ENCODE measurements at regions not wholly inside any gene's neighbourhood (a gene's known extent, or its start where the extent isn't known, plus 50 kb on each side); places are given as distances from the start of the nearest gene placed in this dataset.
A peak's percentile ranks its signal among the peaks of the same experiment; 100 is the strongest.
"Not testable (repeated sequence)": the region's sequence is repeated elsewhere in the genome, so short reads cannot be mapped to it uniquely, and the experiment has no call there.

DNA sequence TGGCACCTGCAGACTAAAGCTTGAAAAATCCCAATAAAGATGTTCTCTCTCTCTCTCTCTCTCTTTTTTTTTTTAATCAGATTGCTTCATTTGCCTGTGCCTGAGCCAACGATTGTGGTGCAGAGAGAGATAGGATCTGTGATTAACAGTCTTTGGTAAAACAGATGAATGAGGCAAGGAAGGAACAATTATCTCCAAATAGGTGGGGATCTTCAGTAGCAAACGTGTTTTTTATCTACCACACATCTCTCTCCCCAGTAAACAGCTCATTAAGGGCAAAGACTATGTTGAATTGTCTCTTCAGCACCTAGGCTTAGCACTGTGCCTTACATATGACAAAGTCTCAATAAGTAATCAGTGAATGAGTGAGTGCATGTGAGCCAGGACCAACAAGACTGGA, 96.3 kb downstream of the SMIM20 start:
- no peak for DNase-seq (ENCODE audit: low spot score in 2 of 2)
- Mint-ChIP-seq H3K4me1 (peaks cover 11% of the 10 kb centered on the region), H3K36me3 (no peaks in the 10 kb centered on the region), H3K27ac (no peak overlapping the region), H3K9me3 (peaks cover 5% of the 10 kb centered on the region), H3K4me3 (no peak overlapping the region)
- ATAC-seq, result no peak

DNA sequence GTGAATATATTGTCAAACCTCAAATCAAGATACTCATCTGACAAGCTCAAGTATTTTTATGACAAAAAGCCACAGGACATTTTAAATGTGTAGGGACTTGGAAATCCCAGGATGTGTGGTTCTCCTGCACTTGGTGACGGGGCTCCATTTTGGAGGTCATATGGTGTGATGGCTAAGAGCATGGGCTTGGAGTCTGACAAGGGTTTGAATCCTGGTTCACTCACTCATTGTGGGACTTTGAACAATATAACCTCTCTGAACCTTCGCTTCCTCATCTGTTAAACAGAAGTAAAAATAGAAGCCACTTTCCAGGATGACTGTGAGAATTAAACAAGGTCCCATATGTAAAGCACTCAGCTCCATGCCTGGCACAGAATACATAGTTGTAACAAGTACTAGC, 99.6 kb downstream of the SMIM20 start:
- DNase-seq (ENCODE audit: low spot score in 2 of 2) (no peak), ATAC-seq (no peak)
- Mint-ChIP-seq H3K36me3 (no peaks in the 10 kb centered on the region), H3K4me3 (no peak overlapping the region), H3K4me1 (peaks cover 11% of the 10 kb centered on the region), H3K27ac (no peak overlapping the region), H3K9me3 (peaks cover 3% of the 10 kb centered on the region)

- Mint-ChIP-seq H3K4me3 (no peak overlapping the region), H3K9me3 (no peaks in the 10 kb centered on the region), H3K27ac (no peak overlapping the region), H3K4me1 (peaks cover 19% of the 10 kb centered on the region), H3K36me3 (no peaks in the 10 kb centered on the region)
- no peak for ATAC-seq
- no peak for DNase-seq (ENCODE audit: low spot score in 2 of 2)
Observed at GRCh38 chr4:26015133-26015651, 101.2 kb downstream of the SMIM20 start.

DNA sequence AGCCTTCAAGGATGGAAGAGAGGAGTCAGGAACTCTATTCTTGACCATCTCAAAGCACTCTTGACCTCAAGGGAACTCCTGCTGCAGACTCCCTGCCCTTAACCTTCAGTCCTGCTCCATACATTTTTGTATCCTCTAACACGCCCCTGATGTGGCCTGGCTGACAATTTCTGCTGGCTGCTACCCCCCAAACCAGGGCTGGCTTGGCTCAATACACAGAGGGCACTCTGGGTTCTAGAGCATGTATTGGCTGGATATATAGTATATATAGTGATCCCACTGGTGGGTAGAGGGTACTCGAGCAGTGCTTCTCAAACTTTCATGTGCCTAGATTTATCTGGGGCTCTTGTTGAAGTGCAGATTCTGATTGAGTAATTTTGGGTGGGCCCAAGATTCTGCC, 101.9 kb downstream of the SMIM20 start:
- Mint-ChIP-seq H3K27ac (no peak overlapping the region), H3K36me3 (no peaks in the 10 kb centered on the region), H3K9me3 (no peaks in the 10 kb centered on the region), H3K4me1 (peaks cover 25% of the 10 kb centered on the region), H3K4me3 (no peak overlapping the region)
- ATAC-seq, result no peak
- DNase-seq (ENCODE audit: low spot score in 2 of 2), result no peak

- DNase-seq (ENCODE audit: low spot score in 2 of 2) (no peak), ATAC-seq (no peak)
- H3K4me1 Mint-ChIP-seq, result peaks cover 34% of the 10 kb centered on the region
- H3K36me3 Mint-ChIP-seq, result no peaks in the 10 kb centered on the region
- H3K4me3 Mint-ChIP-seq, result no peak overlapping the region
- H3K27ac Mint-ChIP-seq, result no peak overlapping the region
- no peaks in the 10 kb centered on the region for H3K9me3 Mint-ChIP-seq
Observed at GRCh38 chr4:26017531-26017930, 103.5 kb downstream of the SMIM20 start.

DNA sequence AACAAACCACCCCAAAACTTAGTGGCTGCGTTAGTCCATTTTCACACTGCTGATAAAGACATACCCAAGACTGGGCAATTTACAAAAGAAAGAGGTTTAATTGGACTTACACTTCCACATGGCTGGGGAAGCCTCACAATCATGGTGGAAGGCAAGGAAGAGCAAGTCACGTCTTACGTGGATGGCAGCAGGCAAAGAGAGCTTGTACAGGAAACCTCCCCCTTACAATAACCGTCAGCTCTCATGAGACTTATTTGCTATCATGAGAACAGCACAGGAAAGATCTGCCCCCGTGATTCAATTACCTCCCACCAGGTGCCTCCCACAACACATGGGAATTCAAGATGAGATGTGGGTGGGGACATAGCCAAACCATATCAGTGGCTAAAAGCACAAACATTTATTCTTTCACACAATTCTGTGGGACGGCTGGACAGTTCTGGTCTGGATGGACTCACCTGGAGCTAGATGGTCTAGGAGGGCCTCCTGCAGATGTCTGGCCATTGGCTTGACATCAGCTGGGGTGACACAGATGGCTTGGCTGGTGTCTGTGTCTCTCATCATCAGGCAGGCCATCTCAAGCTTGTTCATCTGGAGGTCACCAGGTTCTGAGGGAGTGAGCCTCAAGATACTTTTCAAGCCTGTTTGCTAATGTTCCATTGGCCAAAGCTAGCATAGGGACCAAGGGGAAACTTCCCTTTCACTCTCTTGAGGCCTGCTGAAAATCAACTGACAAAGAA, 104.1 kb downstream of the SMIM20 start:
- H3K27ac Mint-ChIP-seq; H3K9me3 Mint-ChIP-seq; ATAC-seq; DNase-seq (ENCODE audit: low spot score in 2 of 2); H3K36me3 Mint-ChIP-seq; H3K4me3 Mint-ChIP-seq: not testable (repeated sequence)
- H3K4me1 Mint-ChIP-seq, result peaks cover 28% of the 10 kb centered on the region

GRCh38 chr4:26020083-26020668, 106.2 kb downstream of the SMIM20 start:
- no peaks in the 10 kb centered on the region for H3K36me3 Mint-ChIP-seq
- peak overlapping the region; percentile 13 for H3K4me3 Mint-ChIP-seq
- ATAC-seq (peak; percentile 97), DNase-seq (ENCODE audit: low spot score in 2 of 2) (no peak)
- no peaks in the 10 kb centered on the region for H3K9me3 Mint-ChIP-seq
- H3K4me1 Mint-ChIP-seq, result peaks cover 26% of the 10 kb centered on the region
- H3K27ac Mint-ChIP-seq, result peak overlapping the region; percentile 17

- ATAC-seq, result no peak
- DNase-seq (ENCODE audit: low spot score in 2 of 2), result no peak
- Mint-ChIP-seq H3K4me3 (peak overlapping the region; percentile 13), H3K36me3 (no peaks in the 10 kb centered on the region), H3K4me1 (peaks cover 26% of the 10 kb centered on the region), H3K9me3 (no peaks in the 10 kb centered on the region), H3K27ac (no peak overlapping the region)
Observed at GRCh38 chr4:26020881-26021280, 106.9 kb downstream of the SMIM20 start.

DNA sequence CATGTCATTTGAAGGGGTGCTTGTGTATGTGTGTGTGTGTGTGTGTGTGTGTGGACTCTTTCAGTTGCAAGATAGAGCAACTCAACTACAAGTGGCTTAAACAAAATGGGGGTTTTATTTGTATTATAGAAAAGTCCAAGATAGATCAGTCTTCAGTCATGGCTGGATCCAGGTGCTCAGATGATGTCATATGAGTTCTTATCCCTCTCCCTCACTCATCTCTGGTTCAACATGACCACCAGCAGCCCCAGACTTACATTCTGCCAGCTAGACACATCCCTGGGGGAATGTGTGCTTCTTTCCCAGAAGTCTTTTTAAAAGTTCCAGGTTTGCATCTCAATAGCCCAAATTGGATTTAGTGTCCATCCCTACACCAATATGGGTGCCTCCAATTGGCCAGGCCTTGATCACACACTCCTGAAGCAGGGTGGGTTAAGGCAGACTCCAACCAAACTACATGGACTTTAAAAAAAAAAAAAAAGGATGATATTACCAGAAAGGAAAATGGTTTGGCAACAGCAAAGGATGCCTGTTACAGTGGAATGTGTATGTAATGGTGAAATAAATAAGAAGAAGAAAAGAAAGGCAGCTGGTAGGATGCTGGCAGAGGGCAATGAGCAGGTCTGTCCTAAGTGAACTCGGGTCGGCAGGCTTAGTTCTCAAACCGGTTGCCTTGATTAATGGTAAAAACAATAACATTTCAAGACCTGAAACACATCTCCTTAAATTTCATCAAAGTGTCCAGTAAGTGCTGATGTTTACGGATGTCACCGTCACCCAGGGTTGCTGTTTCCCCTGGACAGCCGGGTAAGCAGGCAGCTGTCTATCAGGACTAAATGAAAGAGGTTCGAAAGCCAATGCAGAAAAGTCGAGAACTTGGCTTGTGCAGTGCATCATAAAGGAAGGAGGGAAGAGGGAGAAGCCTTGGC, 107.7 kb downstream of the SMIM20 start:
- Mint-ChIP-seq H3K4me1 (peaks cover 26% of the 10 kb centered on the region), H3K4me3 (no peak overlapping the region), H3K36me3 (no peaks in the 10 kb centered on the region), H3K9me3 (no peaks in the 10 kb centered on the region), H3K27ac (no peak overlapping the region)
- no peak for ATAC-seq
- no peak for DNase-seq (ENCODE audit: low spot score in 2 of 2)

GRCh38 chr4:26022346-26023202, 108.6 kb downstream of the SMIM20 start:
- DNase-seq (ENCODE audit: low spot score in 2 of 2) (no peak), ATAC-seq (no peak)
- Mint-ChIP-seq H3K36me3 (no peaks in the 10 kb centered on the region), H3K27ac (no peak overlapping the region), H3K9me3 (no peaks in the 10 kb centered on the region), H3K4me1 (peaks cover 26% of the 10 kb centered on the region), H3K4me3 (no peak overlapping the region)

GRCh38 chr4:26023203-26023972, 109.4 kb downstream of the SMIM20 start:
- H3K4me3 Mint-ChIP-seq, result no peak overlapping the region
- no peaks in the 10 kb centered on the region for H3K36me3 Mint-ChIP-seq
- no peaks in the 10 kb centered on the region for H3K9me3 Mint-ChIP-seq
- no peak overlapping the region for H3K27ac Mint-ChIP-seq
- ATAC-seq (no peak), DNase-seq (ENCODE audit: low spot score in 2 of 2) (no peak)
- peaks cover 28% of the 10 kb centered on the region for H3K4me1 Mint-ChIP-seq

GRCh38 chr4:26024079-26024478, 110.1 kb downstream of the SMIM20 start:
- DNase-seq (ENCODE audit: low spot score in 2 of 2) (no peak), ATAC-seq (no peak)
- Mint-ChIP-seq H3K4me1 (peaks cover 33% of the 10 kb centered on the region), H3K36me3 (no peaks in the 10 kb centered on the region), H3K4me3 (no peak overlapping the region), H3K9me3 (no peaks in the 10 kb centered on the region), H3K27ac (no peak overlapping the region)

- DNase-seq (ENCODE audit: low spot score in 2 of 2), result no peak
- H3K9me3 Mint-ChIP-seq, result no peaks in the 10 kb centered on the region
- H3K4me1 Mint-ChIP-seq, result peaks cover 41% of the 10 kb centered on the region
- peak overlapping the region; percentile 51 for H3K27ac Mint-ChIP-seq
- no peak overlapping the region for H3K4me3 Mint-ChIP-seq
- H3K36me3 Mint-ChIP-seq, result no peaks in the 10 kb centered on the region
- no peak for ATAC-seq
Observed at GRCh38 chr4:26028133-26028792, 114.2 kb downstream of the SMIM20 start.

Data from stimulated activated effector memory CD8-positive, alpha-beta T cell treated with anti-CD3 and anti-CD28 coated beads, Interleukin-12 subunit alpha, Interleukin-12 subunit beta, amount 100 ng/mL, for 72 hours (primary cell).